GM19328 (cell line): ENCODE measurements at regions not wholly inside any gene's neighbourhood (a gene's known extent, or its start where the extent isn't known, plus 50 kb on each side); places are given as distances from the start of the nearest gene placed in this dataset.

ENCODE experiments used
- ATAC-seq: cut with Tn5 transposase; IDR thresholded peaks from one replicate; pipeline ENCODE4 v1.9.1; 2021; ENCODE audit warnings: mild to moderate bottlenecking, moderate library complexity; ENCODE audit not compliant: unreplicated experiment

DNA sequence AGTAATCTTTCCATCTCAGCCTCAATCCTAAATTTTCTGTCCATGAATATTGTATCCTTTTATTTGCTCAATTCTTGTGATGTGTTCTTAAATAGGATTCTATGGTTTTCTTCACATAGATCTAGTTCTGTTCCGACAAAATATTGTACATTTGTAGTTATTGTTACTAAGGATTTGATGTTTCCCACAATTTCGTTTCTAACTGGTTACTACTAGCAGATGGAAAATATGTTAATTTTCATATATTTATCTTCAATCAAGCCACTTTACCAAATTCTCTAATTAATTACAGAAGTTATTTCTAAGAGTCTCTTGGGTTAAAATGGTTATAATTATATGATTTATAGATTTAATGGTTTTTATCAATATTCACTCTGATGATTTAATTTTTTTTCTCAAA, 60.3 kb downstream of the SEC61B start:
- ATAC-seq: no peak

DNA sequence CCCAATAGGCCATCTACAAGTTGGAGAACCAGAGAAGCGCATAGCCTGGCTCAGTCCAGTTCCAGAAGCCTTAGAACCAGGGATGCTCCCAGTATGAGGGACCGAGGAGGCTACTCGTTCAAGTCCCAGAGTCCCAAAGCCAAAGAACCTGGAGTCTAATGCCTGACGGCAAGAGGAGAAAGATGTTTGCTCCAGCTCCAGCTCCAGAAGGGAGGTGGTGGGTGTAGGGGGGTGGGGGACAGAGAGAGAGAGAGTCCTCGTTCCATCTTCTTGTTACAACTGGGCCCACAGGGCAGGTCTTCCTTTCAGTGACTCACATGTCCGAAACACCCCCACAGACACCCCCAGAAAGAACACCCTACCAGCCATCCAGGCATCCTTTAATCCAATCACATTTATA, 63.9 kb downstream of the SEC61B start:
- ATAC-seq: no peak

DNA sequence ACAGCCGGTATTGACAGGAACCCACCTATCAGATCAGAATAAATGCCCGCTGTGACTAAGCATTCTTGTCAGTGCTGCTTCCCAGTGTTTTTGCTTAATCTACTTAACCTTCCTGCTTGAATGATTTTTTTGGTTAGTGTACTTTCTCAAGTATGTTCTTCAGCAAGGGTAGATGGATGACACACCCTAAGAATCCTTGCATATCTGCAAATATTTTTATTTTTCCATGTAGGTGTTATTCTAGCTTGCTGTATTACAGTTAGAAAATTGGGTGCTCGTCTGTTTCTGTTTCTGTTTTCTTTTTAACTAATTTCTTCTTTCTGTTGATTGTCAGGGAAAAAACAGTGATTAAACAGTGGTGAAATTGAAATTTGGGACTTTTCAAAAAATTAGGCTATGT, 64.5 kb downstream of the SEC61B start:
- no peak for ATAC-seq

DNA sequence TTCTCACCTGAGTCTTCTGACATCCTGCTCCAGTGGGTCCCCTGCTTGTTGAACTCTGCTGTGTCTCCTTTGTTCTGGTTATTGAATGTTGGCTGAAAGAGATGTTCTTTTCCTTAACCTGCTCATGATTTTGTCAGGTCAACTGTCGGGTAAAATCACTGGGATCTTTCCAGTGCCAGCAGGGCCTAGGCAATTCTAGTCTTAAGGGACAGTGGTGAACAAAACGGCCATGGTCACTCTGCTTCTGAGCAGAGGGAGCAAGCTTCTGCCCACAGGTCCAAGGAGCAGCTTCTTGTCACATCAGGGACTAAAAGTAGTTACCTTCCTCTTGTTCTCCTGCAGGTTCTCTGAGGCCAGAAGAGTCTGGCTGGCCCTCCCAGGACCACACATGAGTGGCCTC, 65.6 kb downstream of the SEC61B start:
- ATAC-seq: no peak

DNA sequence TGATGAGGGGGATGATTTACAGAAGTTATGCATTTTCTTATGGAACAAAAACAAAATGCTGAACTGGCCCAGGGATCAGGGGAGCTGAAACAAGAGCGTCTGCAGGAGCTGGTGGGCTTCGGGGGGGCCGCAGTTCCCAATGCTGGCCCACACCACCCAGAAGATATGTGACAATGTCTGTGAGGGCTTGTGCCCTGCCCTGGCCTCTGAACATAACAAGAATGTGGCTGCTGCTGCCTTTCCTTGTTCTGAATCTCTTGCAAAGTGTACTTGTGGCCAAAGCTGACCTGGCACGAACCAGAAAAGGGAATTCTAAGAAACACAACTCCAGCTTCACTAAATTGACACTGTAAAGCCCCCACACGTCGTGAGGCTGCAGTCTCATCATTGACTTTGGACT, 66.7 kb downstream of the SEC61B start:
- ATAC-seq: no peak

DNA sequence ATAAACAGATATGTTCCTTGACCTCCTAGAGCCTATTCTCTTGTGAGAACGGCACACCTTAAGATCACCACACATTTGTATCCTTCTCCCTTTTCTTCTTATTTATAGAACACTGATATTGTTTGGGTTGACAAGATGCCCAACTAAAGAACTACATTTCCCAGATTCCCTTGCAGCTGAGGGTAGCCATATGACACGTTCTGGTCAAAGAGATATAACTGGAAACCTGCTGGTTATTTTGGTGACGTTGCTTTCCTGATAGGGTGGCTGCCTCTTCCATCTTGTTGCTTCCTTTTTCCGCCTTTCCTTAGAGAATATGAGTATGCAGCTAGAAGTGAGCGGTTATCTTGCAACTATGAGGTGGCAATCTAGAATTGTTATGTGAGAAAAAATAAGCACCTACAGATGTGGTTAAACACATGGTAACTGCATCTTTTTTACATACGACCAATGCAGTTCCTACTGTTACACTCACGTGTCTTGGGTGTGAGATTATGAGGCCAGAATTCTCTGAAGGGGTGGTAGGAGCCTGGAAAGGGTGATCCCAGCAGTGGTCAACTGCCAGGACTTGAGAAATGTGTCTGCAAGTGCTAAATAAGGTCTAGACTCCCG, 72.9 kb downstream of the SEC61B start:
- ATAC-seq: no peak

DNA sequence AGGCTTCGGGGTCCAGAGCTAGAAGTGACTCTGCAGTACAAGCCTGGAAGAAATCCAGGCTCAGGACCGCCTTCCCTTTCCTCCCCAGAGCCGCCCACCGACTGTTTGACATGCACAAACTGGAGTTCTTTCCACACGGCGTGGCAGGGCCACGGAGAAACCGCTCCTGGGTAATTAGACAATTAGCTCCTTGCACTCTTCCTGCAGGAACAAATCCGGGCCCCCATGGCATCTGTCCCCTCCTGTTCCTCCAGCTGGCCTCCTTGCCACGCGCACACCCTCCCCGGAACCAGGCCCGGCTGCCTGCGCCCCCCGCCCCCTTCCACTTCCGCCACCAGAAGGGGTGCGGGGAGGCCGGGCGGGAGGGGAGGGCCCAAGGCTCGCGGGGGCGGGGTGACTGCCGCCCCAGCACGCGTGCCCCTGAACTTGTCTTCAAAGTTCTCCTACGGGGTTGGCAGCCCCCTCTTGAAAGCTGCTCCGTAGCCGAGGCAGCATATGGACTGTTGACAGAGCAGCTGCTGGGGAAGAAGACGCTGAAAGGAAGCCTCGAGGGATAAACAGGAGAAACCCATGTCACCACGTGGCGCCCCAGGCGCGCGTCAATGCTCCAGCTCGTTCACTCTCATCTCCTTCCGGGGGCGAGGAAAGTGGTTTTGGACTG, 74.3 kb downstream of the SEC61B start:
- no peak for ATAC-seq

DNA sequence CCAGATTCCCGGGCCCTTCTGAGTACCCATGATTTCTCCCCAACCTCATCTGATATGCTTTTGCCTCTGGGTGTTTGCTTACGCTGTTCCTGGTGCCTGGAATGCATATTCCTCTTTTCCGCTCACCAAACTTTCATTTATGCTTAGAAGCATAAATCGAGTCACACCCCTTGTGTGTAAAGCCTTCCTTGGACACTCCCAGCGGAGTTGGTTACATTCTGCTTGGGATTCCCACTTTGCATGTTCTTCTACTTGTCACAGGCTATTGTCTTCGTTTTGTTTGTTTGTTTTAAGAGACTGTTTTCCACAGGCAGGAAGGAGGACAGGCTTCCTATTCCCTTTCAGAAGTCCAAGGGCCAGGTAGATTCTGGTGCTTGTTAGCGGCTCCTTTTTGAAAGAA, 76.5 kb downstream of the SEC61B start:
- ATAC-seq: no peak

DNA sequence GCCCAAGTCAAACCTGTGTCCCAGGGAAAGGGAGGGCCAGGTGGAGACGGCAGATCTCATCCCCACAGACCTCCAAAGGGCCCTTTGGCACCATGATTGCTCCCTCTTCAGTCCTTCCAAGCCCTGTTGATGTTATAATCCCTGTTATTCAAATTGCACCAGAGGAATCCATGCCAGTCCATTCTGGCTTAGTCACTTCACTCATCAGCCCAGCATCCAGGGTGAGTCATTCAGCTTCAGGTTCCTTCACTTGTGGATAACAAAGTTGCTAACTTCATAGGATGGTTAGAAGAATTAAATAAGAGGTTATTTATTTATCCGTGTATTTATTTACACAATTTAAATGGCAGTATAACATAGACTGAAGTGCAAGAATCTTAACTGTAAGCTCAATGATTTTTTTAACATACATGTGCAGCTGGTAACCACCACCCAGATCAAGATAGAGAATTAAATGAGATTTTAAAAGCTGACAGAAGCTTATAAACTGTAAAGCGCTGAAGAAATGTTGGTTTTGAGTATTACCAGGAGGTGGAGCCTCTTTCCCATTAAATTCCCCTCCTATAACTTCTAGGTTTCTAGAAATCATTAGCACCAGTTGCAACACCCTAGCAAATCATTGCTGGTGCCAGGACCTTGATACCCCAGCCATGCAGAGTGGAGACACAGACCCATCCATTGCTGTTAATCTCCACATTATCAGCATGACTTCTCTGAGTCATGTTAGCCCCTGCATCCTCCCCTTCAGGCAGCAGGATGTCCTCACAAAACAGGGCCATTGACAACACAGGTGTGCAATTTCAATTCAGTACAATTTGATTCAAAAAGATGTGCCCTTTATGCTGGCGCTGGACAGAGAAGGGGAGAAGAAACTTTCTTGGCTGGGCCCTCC, 77.4 kb downstream of the SEC61B start:
- no peak for ATAC-seq

DNA sequence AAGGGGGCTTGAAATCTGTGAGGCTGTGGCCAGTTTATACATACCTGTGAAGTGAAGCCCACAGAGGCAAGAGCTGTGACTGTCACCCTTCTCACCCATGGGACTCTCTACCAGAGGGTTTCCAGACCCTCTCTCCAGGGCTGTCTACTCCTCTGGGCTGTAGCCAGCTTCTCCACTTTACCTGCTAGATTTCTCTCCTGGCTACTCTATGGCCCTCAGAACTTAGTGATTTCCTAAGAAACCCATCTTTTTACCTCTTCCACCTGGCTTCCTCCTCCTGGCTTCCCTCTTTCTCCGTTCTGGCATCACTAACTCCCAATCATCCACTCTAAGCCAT, 78.0 kb downstream of the SEC61B start:
- ATAC-seq: no peak

DNA sequence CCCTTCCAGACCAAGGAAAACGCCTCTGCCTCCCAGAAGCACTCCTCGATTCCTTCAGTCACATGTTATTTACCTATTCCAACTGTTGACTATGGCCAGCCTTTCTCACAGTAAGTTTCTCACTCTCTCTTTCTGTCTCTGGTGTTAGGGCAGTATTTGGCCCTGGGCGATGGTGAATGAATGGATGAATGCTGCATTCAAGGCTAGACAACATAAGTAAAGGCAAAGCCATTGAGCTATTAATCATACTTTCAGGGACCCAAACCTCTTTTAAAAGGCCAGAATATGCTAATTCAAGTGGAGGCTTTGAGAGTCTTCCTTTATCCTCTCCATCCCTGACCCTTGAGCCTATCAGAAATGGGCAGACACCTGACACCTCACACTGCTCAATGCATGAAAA, 78.5 kb downstream of the SEC61B start:
- no peak for ATAC-seq

DNA sequence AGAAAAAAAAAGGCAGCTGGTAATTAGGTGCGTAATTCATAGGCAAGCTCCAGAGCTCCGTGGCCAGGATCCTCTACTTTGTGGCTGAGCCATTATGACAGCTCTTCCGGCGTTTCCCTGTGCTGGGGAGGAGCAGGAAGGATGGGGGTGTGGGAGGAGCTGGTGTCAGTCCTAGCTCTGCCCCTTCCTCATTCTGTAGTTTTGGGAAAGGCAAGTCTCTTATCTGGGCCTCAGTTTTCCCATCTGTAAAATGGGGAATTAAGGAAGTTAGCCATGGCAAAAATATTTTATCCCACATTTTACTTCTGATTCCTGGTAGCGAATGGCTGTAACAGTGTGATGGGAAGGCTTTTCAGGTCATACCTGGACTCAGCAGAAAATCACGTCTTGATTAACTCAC, 81.1 kb downstream of the SEC61B start:
- ATAC-seq: no peak

DNA sequence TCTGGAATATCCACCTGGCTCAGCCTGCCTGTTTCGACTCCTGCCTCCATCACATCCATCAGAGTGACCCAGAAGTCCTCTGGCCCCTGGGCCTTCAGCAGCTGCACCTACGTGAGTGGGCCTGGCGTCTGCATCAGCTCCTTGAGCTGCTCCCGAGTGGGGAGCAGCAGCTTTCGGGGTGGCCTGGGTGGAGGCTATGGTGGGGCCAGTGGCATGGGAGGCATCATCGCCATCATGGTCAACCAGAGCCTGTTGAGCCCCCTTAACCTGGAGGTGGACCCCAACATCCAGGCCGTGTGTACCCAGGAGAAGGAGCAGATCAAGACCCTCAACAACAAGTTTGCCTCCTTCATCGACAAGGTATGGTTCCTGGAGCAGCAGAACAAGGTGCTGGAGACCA, 83.0 kb downstream of the SEC61B start:
- ATAC-seq: no peak

DNA sequence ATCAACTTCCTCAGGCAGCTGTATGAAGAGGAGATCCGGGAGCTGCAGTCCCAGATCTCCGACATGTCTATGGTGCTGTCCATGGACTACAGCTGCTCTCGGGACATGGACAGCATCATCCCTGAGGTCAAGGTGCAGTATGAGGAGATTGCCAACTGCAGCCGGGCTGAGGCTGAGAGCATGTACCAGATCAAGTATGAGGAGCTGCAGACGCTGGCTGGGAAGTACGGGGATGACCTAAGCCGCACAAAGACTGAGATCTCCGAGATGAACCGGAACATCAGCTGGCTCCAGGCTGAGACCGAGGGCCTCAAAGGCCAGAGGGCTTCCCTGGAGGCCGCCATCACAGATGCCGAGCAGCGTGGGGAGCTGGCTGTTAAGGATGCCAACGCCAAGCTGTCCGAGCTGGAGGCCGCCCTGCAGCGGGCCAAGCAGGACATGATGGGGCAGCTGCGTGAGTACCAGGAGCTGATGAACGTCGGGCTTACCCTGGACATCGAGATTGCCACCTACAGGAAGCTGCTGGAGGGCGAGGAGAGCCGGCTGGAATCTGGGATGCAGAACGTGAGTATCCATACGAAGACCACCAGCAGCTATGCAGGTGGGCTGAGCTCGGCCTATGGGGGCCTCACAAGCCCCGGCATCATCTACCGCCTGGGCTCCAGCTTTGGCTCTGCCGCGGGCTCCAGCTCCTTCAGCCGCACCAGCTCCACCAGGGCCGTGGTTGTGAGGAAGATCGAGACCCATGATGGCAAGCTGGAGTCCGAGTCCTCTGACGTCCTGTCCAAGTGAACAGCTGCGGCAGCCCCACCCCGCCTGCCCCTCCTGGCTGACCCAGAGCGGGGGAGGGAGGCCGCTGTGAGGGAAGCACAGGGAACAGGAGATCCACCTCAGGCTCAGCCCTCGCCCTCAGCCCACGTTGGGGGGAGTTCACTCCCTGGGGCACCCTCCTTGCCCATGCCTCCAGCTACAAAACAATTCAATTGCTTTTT, 84.0 kb downstream of the SEC61B start:
- no peak for ATAC-seq

DNA sequence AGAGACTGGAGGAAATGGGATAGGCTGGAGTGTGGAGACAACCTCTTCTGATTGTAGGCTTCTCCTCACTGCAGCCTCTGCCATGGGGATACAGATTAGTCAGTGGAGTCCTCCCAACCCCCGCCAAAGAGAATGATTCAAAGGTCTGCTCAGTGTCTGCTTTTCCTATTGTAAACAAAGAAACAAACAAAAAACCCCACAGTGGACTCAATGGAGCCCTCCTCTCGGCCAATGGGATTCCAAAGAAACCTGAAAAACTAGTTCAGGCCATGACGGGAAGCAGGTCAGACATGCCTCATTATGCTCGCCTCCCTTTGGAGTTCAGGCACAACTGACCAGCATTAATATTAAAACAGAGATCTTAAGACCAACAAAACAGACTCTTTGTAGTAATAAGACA, 85.8 kb downstream of the SEC61B start:
- no peak for ATAC-seq

DNA sequence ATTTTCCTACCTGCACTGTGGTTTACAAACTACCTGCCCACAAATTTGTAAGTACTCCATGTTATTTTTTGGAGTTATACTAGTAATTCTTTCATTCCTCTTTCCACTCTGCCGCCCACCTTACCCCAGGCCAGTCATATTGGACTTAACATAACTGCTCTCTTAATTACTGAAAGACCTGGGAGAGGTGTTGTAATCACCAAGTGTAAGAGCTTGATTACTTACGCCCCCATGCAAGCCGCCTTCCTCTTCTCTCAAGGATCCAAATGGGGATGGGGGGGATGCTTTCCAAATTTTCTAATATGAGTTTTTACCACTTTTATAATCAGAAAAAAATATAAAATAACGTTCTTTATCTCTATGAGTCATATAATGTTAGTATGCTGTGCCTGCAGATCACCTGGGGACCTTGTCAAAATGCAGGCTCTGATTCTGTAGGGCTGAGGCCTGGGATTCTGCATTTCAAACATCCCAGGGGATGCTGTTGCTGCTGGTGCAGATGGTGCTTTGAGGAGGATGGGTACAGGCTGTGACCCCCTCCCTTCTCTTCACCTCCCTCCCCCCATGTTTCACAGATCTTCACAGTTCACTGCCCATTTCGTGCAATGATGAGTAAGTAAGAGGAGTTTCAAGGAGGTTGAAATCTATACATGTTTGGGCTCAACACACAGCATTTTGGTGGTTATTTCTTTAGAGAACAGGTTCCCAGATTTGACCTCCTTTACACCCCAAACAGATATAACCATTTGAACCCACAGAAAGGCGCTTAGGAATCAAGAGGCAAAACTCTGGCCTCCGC, 87.3 kb downstream of the SEC61B start:
- ATAC-seq: no peak

DNA sequence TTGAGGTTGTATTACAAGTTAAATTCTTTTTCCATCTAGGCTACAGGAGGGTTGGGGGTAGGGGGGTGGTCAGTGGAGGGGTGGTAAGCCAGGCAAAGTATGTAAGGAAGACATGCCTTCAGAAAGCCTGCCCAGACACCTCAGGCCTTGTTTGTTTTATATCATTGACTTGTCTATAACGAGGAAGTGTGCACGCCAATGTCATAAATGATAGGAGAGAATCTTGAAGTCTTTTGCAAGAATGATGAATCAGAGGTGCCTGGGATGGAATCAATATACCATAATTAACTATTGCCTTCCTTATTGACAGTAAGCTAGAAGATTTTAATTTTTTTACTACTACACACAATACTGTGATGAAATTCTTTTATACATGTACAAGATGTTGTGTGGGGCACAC, 90.7 kb downstream of the SEC61B start:
- ATAC-seq: no peak

DNA sequence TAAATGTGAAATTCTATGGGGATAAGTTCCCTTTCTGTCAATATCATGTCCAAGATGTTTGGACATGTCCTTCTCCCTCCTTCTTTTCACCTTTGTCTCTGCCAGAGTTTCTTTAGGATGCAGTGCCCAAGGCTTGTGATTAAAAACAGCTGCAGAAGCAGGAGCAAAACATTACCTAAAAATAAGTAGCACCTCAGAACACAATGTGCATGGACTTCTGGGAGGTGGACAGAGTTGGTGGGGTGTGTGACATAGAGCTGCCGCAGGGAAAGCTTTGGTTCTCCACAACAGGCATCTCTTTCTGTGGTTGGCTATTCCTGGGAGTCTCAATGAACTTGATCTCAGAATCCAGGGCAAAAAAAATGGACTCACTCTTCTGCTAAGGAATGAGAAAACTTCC, 97.0 kb downstream of the SEC61B start:
- no peak for ATAC-seq

DNA sequence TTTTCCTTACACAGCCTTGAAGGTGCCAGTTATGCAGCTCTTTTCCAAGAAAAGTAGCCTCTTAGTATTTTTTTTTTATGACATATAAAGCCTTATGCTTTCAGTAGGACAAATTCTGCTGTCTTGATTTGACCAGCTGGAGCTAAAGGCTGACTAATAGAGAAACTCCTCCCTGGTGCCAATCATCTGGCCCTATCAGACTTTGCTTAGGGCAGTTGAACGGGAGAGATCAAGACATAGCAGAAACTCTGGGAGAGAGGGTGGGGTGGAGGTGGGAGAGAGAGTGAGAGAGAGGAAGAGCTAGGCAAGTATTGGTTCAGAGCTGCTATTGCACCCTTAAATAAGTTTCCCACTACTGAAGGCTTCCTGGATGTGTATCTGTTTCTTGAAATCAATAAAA, 100.2 kb downstream of the SEC61B start:
- ATAC-seq: no peak
